NCI-H187 treated with DMSO at 0.1 percent for 48 hours (cell line): ENCODE measurements at regions not wholly inside any gene's neighbourhood (a gene's known extent, or its start where the extent isn't known, plus 50 kb on each side); places are given as distances from the start of the nearest gene placed in this dataset.
"Not testable (repeated sequence)": the region's sequence is repeated elsewhere in the genome, so short reads cannot be mapped to it uniquely, and the experiment has no call there.

Source experiments
- DNase-seq: peaks from one replicate; lab custom pipeline; 2025; lab: John Stamatoyannopoulos, UW

GRCh38 chr10:71084061-71084817 is 128.1 kb upstream of the UNC5B start:
- no peak for DNase-seq

GRCh38 chr10:71084818-71085126 is 127.6 kb upstream of the UNC5B start:
- no peak for DNase-seq

- DNase-seq, result no peak
Observed at GRCh38 chr10:71085689-71086438, 126.5 kb upstream of the UNC5B start.

- DNase-seq, result no peak
Observed at GRCh38 chr10:71086439-71087080, 125.8 kb upstream of the UNC5B start.

GRCh38 chr10:71087622-71088021 is 124.7 kb upstream of the UNC5B start:
- no peak for DNase-seq

GRCh38 chr10:71088054-71088453 is 124.3 kb upstream of the UNC5B start:
- DNase-seq, result no peak

- not testable (repeated sequence) for DNase-seq
Observed at GRCh38 chr10:71088578-71088977, 123.8 kb upstream of the UNC5B start.

GRCh38 chr10:71089162-71089561 is 123.2 kb upstream of the UNC5B start:
- DNase-seq, result no peak

GRCh38 chr10:71090330-71090729 is 122.0 kb upstream of the UNC5B start:
- DNase-seq, result no peak

GRCh38 chr10:71090801-71091200 is 121.6 kb upstream of the UNC5B start:
- DNase-seq, result no peak

GRCh38 chr10:71092812-71093401 is 119.5 kb upstream of the UNC5B start:
- no peak for DNase-seq

- no peak for DNase-seq
Observed at GRCh38 chr10:71093531-71093930, 118.8 kb upstream of the UNC5B start.

GRCh38 chr10:71094712-71095390 is 117.5 kb upstream of the UNC5B start:
- no peak for DNase-seq

- DNase-seq, result no peak
Observed at GRCh38 chr10:71099731-71100361, 112.5 kb upstream of the UNC5B start.

- DNase-seq, result no peak
Observed at GRCh38 chr10:71103961-71104360, 108.4 kb upstream of the UNC5B start.

- DNase-seq, result not testable (repeated sequence)
Observed at GRCh38 chr10:71106151-71106550, 106.2 kb upstream of the UNC5B start.

- not testable (repeated sequence) for DNase-seq
Observed at GRCh38 chr10:71107117-71107516, 105.3 kb upstream of the UNC5B start.

- not testable (repeated sequence) for DNase-seq
Observed at GRCh38 chr10:71108042-71108441, 104.3 kb upstream of the UNC5B start.

GRCh38 chr10:71112138-71112785 is 100.1 kb upstream of the UNC5B start:
- no peak for DNase-seq

GRCh38 chr10:71116426-71116825 is 95.9 kb upstream of the UNC5B start:
- DNase-seq, result no peak

- not testable (repeated sequence) for DNase-seq
Observed at GRCh38 chr10:71117589-71117988, 94.8 kb upstream of the UNC5B start.
